Left ventricle myocardium inferior (tissue), 1 donor: ENCODE measurements at regions not wholly inside any gene's neighbourhood (a gene's known extent, or its start where the extent isn't known, plus 50 kb on each side); places are given as distances from the start of the nearest gene placed in this dataset.

ENCODE experiments used
- DNase-seq: peaks from one replicate; pipeline ENCODE4 v3.0.0-alpha.2; 2020
- H3K27ac ChIP-seq: fragments of 200-600 bp; replicated peaks from 2 replicates; pipeline ENCODE4 v1.8.0; 2021
- H3K27me3 ChIP-seq: fragments of 200-600 bp; 2 replicates; pipeline ENCODE4 v1.8.0; 2021; ENCODE audit warnings: low read depth
- H3K36me3 ChIP-seq: fragments of 200-600 bp; 2 replicates; pipeline ENCODE4 v1.8.0; 2021
- H3K4me1 ChIP-seq: fragments of 200-600 bp; 2 replicates; pipeline ENCODE4 v1.8.0; 2021
- H3K4me3 ChIP-seq: fragments of 200-600 bp; 2 replicates; pipeline ENCODE4 v1.8.0; 2021; ENCODE audit warnings: mild to moderate bottlenecking, moderate library complexity
- H3K9me3 ChIP-seq: fragments of 200-600 bp; replicated peaks from 2 replicates; pipeline ENCODE4 v1.8.0; 2021
- intact Hi-C: fragments of 100-400 bp; cut with micrococcal nuclease; formaldehyde crosslinking; loops from one replicate; pipeline ENCODE4 v1.11.0; 2022
- TF ChIP-seq, protein P1 (sequence below): fragments of 200-600 bp; IDR thresholded peaks from 2 replicates; pipeline ENCODE4 v1.8.0; 2021; ENCODE audit warnings: antibody characterized with exemption, mild to moderate bottlenecking, borderline replicate concordance
- donor health status: DM: no; HTN: yes; CAD: no; lungs with severe emphysema.

DNA sequence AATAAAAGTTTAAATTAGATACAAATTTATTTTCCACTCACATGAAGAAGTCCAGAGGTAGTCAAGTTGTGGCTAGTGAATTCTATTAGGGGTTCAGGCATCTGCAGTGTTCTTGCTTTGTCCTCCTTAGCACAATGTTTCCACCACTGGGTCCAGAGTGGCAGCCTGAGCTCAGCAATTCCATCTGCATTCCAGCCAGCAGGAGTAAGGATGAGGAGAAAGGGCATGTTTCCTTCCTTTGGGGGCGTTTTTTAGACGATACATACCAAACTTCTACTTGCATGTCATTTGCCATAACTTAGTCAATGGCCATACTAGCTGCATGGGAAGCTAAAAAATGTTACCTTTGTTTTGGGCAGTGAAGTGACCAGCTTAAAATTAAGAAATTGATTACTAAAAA, 98.5 kb upstream of the VANGL1 start:
- peaks cover 9% of the 10 kb centered on the region for H3K4me1 ChIP-seq
- H3K27ac ChIP-seq: no peak overlapping the region
- intact Hi-C loops: no loop called here
- TF ChIP-seq, protein P1, sequence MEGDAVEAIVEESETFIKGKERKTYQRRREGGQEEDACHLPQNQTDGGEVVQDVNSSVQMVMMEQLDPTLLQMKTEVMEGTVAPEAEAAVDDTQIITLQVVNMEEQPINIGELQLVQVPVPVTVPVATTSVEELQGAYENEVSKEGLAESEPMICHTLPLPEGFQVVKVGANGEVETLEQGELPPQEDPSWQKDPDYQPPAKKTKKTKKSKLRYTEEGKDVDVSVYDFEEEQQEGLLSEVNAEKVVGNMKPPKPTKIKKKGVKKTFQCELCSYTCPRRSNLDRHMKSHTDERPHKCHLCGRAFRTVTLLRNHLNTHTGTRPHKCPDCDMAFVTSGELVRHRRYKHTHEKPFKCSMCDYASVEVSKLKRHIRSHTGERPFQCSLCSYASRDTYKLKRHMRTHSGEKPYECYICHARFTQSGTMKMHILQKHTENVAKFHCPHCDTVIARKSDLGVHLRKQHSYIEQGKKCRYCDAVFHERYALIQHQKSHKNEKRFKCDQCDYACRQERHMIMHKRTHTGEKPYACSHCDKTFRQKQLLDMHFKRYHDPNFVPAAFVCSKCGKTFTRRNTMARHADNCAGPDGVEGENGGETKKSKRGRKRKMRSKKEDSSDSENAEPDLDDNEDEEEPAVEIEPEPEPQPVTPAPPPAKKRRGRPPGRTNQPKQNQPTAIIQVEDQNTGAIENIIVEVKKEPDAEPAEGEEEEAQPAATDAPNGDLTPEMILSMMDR: no peak
- no peak overlapping the region for H3K4me3 ChIP-seq
- H3K27me3 ChIP-seq: no peaks in the 10 kb centered on the region
- H3K9me3 ChIP-seq: no peaks in the 10 kb centered on the region
- H3K36me3 ChIP-seq: no peaks in the 10 kb centered on the region
- no peak for DNase-seq

DNA sequence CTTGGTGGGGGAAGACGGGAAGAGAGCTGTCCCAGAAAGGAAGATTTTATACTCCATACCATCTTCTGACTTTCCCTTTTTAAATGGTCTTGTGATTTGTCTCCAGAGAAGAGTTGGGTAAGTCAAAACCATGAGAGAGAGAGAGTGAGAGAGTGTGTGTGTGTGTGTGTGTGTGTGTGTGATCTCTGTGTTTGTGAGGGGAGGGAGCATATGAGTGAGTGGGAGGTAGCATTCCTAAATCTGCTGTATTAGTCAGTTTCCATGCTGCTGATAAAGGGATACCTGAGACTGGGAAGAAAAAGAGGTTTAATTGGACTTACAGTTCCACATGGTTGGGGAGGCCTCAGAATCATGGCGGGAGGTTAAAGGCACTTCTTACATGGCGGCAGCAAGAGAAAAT, 102.0 kb upstream of the VANGL1 start:
- H3K27me3 ChIP-seq: no peaks in the 10 kb centered on the region
- no peaks in the 10 kb centered on the region for H3K4me1 ChIP-seq
- TF ChIP-seq, protein P1: no peak
- peak overlapping the region; percentile 64 for H3K27ac ChIP-seq
- H3K36me3 ChIP-seq: no peaks in the 10 kb centered on the region
- DNase-seq: no peak
- intact Hi-C loops: no loop called here
- peaks cover 4% of the 10 kb centered on the region for H3K9me3 ChIP-seq
- no peak overlapping the region for H3K4me3 ChIP-seq

DNA sequence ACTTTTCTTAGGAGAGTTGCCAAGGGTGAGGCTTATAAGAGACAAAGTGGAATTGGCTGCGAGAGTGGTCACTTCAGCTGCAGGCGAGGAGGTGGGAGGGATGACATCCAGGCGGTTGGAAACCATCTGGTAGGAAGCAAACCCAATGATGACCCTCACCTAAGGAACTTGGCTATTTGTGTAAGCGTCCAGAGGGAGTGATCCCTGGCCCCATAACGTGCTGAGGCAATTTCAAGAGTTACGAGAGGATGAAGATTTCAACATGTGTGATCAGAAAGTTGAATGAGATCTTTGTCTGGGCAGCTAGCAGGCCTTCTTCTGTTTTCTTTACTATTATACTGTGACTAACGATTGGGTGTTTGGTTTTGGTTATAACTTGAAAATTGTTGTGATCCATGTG, 102.7 kb upstream of the VANGL1 start:
- peak; percentile 28 for DNase-seq
- Histone ChIP-seq H3K4me3 (no peak overlapping the region), H3K4me1 (no peaks in the 10 kb centered on the region), H3K27me3 (no peaks in the 10 kb centered on the region), H3K27ac (peak overlapping the region; percentile 64), H3K9me3 (peaks cover 9% of the 10 kb centered on the region), H3K36me3 (no peaks in the 10 kb centered on the region)
- intact Hi-C loops: no loop called here
- TF ChIP-seq, protein P1: no peak

DNA sequence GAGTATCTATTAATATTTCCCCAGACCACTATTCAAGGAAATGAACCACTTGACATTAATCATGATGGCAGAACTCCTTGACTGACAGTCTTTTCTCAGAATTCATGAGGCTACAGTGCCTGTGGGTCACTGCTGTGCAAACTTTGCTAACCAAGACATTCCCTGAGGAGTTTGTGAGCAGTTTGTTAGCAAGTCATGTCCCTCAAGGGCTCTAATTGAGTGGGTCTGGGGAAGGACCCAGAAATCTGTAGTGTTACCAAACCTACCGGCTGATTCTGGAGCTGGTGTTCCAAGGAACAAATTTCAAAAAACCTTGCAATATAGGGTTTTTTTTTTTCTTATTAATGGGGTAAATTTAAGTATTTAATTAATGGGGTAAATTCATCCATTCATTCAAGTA, 103.2 kb upstream of the VANGL1 start:
- TF ChIP-seq, protein P1: no peak
- no peak for DNase-seq

DNA sequence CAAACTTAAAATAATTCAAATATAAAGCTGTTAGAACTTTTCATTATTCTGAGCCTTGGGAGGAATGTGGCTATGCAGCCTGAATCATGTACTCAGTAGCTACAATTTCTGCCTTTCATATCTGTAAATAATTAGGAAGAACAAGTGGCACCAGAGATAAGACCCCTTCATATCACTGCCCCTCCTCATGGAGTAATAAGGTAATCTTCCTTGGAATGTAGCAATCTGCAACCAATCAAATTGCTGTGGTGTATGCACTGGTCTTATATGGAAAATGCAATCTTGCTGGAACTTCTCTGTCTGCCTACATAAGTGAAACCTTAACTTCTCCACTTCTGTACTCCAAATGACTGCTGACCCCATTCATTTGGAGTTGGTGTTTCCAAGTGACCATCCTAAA, 104.4 kb upstream of the VANGL1 start:
- intact Hi-C loops: no loop called here
- peaks cover 6% of the 10 kb centered on the region for H3K4me1 ChIP-seq
- no peaks in the 10 kb centered on the region for H3K27me3 ChIP-seq
- no peaks in the 10 kb centered on the region for H3K36me3 ChIP-seq
- no peak for DNase-seq
- no peak overlapping the region for H3K27ac ChIP-seq
- TF ChIP-seq, protein P1: no peak
- H3K4me3 ChIP-seq: no peak overlapping the region
- peaks cover 9% of the 10 kb centered on the region for H3K9me3 ChIP-seq

More for the DNA sequence above, 103.2 kb upstream of the VANGL1 start:
- H3K9me3 ChIP-seq: peaks cover 9% of the 10 kb centered on the region
- intact Hi-C loops: no loop called here
- no peak overlapping the region for H3K4me3 ChIP-seq
- H3K36me3 ChIP-seq: no peaks in the 10 kb centered on the region
- no peaks in the 10 kb centered on the region for H3K27me3 ChIP-seq
- peak overlapping the region; percentile 64 for H3K27ac ChIP-seq
- H3K4me1 ChIP-seq: no peaks in the 10 kb centered on the region
